ENCODE measurements at regions not wholly inside any gene's neighbourhood (a gene's known extent, or its start where the extent isn't known, plus 50 kb on each side); places are given as distances from the start of the nearest gene placed in this dataset.

GRCh38 chr5:152303841-152304240, 101.2 kb downstream of the NMUR2 start:
- TF ChIP-seq TCF4 (CRISPR knock-in tag; IDR thresholded peaks at IDR 0.05; ENCODE audit: borderline replicate concordance) (no peak), ZC3H10 (CRISPR knock-in tag; IDR thresholded peaks at IDR 0.05) (no peak), TOX (CRISPR knock-in tag; IDR thresholded peaks at IDR 0.05; ENCODE audit: borderline replicate concordance) (no peak)
- no peak for ATAC-seq

DNA sequence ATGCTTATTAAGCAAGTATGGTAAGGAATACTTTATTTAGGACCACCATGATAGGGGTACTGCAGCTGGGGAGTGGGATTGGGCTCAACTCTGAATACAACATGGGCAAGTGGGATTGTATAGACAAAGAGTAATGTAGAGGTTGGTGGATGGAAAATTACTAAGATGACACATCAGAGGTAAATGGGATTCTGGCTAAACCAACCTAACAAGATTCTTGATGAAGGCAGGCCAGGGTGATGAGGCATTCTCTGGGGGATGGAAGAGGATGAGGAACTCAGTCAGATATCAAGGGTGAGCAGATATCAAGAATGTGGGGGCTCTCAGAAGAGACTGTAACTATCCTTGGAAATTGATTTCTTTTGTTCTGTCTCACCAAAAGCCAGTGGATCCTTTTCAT, 107.2 kb downstream of the NMUR2 start:
- ATAC-seq = no peak
- TF ChIP-seq CSRNP3 (CRISPR knock-in tag; IDR thresholded peaks at IDR 0.05) (no peak), OSR1 (CRISPR knock-in tag; IDR thresholded peaks at IDR 0.05) (no peak), PATZ1 (CRISPR knock-in tag; IDR thresholded peaks at IDR 0.05; ENCODE audit: borderline replicate concordance) (no peak), ZNF8 (CRISPR knock-in tag; IDR thresholded peaks at IDR 0.05) (no peak), ZC3H10 (CRISPR knock-in tag; IDR thresholded peaks at IDR 0.05) (no peak), TCF4 (CRISPR knock-in tag; IDR thresholded peaks at IDR 0.05; ENCODE audit: borderline replicate concordance) (no peak), TOX (CRISPR knock-in tag; IDR thresholded peaks at IDR 0.05; ENCODE audit: borderline replicate concordance) (no peak), ARNTL (CRISPR knock-in tag; IDR thresholded peaks at IDR 0.05; ENCODE audit: borderline replicate concordance, low read depth) (no peak)

DNA sequence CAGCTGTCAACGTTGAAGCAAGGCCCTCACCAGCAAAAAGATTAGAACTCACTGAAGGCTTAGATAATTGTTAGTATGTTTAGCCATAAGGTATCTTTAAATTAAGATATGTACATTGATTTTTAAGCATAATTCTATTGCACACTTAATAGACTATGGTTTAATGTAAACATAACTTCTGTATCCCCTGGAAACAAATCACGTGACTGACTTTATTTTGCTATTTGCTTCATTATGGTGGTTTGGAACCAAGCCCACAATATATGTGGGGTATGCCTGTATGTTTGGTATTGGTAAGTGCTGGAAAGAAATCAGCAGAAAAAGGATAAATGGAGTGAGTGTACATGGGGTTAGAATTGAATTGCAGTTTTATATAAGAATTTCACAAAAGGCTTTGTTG, 111.9 kb downstream of the NMUR2 start:
- ATAC-seq = no peak
- TF ChIP-seq TSHZ2 (CRISPR knock-in tag; IDR thresholded peaks at IDR 0.05) (no peak), PPARA (CRISPR knock-in tag; IDR thresholded peaks at IDR 0.05; ENCODE audit: borderline replicate concordance) (no peak), OSR1 (CRISPR knock-in tag; IDR thresholded peaks at IDR 0.05) (no peak), RARB (CRISPR knock-in tag; IDR thresholded peaks at IDR 0.05) (no peak), GLIS3 (CRISPR knock-in tag; IDR thresholded peaks at IDR 0.05) (no peak), ISL1 (CRISPR knock-in tag; IDR thresholded peaks at IDR 0.05) (no peak), ZNF565 (CRISPR knock-in tag; conservative IDR thresholded peaks at IDR 0.05; ENCODE audit: low read depth) (no peak), CSRNP3 (CRISPR knock-in tag; IDR thresholded peaks at IDR 0.05) (no peak), ARNTL (CRISPR knock-in tag; IDR thresholded peaks at IDR 0.05; ENCODE audit: borderline replicate concordance, low read depth) (no peak), ZFP30 (CRISPR knock-in tag; IDR thresholded peaks at IDR 0.05) (no peak)

DNA sequence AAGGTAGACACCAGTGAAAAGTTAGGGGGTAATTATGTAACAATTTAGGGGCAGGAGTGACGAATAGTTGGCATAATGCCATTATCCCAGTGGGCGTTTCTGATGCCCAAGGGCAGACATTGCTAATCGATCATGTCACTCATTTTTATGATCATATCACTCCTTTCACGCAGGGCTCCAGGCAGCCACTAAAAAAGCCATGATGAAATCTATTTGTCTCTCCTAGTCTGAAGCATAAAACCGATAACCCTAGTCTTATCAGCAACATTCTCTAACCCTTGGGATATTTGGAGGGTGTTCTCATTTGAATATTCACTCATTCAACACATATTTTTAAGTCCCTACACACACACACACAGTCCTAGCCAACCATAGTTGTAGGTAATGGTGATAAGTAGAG, 114.9 kb downstream of the NMUR2 start:
- ATAC-seq = no peak
- TF ChIP-seq CSDC2 (CRISPR knock-in tag; IDR thresholded peaks at IDR 0.05) (no peak), ZFP30 (CRISPR knock-in tag; IDR thresholded peaks at IDR 0.05) (no peak), ZNF8 (CRISPR knock-in tag; IDR thresholded peaks at IDR 0.05) (no peak), TSHZ2 (CRISPR knock-in tag; IDR thresholded peaks at IDR 0.05) (no peak), ZC3H10 (CRISPR knock-in tag; IDR thresholded peaks at IDR 0.05) (no peak), ZNF565 (CRISPR knock-in tag; conservative IDR thresholded peaks at IDR 0.05; ENCODE audit: low read depth) (no peak), SNAI2 (CRISPR knock-in tag; IDR thresholded peaks at IDR 0.05) (no peak), CREB5 (CRISPR knock-in tag; IDR thresholded peaks at IDR 0.05; ENCODE audit: low read depth) (no peak), ZNF70 (CRISPR knock-in tag; IDR thresholded peaks at IDR 0.05) (no peak), CSRNP3 (CRISPR knock-in tag; IDR thresholded peaks at IDR 0.05) (no peak)
- TF ChIP-seq, protein P1, sequence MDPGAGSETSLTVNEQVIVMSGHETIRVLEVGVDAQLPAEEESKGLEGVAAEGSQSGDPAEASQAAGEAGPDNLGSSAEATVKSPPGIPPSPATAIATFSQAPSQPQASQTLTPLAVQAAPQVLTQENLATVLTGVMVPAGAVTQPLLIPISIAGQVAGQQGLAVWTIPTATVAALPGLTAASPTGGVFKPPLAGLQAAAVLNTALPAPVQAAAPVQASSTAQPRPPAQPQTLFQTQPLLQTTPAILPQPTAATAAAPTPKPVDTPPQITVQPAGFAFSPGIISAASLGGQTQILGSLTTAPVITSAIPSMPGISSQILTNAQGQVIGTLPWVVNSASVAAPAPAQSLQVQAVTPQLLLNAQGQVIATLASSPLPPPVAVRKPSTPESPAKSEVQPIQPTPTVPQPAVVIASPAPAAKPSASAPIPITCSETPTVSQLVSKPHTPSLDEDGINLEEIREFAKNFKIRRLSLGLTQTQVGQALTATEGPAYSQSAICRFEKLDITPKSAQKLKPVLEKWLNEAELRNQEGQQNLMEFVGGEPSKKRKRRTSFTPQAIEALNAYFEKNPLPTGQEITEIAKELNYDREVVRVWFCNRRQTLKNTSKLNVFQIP (CRISPR knock-in tag; IDR thresholded peaks at IDR 0.05; ENCODE audit: borderline replicate concordance, low read depth) = no peak
